ENCODE measurements at regions not wholly inside any gene's neighbourhood (a gene's known extent, or its start where the extent isn't known, plus 50 kb on each side); places are given as distances from the start of the nearest gene placed in this dataset.

DNA sequence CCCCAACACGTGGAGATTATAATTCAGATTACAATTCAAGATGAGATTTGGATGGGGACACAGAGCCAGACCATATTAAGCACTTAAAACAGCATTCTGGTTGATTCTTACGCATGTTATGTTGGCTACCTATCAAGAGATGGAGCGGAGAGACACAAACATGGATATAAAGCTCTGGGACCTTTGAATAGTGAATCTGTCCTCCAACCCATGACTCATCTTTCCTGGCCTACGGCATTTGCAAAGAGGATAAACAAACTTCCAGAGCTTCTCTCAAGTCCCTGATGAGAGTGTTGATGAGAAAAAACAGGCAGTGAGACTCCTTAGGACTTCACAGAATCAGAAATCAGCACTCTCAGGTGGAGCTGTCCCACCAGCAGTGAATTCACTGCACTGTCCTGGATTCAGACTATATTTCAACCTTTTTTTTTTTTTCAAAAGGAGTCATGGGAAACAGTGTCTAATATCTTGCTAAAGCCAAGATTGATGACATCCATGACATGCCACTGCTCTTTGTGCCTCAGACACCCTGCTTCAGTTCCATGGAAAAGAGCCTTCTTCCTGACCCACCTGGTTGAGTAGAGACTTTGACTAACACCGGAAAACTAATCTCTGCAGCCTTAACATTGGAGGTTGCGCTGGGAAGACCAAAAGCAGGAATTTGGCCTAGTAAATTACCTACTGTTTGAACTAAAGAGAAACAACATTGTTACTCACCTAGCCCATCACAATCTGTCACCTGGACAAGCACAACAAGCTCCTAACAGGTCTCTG lies 62.1 kb upstream of the NPAS2 start:
- DNase-seq (ENCODE audit: extremely low read depth in 1 of 2, low read depth in 1 of 2) = no peak

DNA sequence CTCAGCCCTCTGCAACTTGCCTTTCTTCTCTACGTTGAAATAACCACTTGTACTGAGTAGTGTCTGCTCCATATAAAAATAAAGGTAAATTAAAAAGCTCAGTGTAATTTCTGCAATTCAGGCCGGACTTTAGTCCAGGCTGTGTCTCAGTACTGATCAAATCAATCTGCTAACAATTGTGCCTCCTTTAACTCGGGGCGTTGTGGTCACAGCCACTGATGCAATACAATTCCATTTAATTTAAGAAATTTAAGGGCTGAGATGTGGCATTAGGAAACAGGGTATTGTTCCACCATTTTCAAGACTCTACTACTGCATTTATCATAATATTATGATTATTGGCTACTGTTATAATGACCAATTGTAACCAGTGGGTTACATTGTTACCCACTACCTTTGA lies 60.0 kb upstream of the NPAS2 start:
- no peak for DNase-seq (ENCODE audit: extremely low read depth in 1 of 2, low read depth in 1 of 2)

DNA sequence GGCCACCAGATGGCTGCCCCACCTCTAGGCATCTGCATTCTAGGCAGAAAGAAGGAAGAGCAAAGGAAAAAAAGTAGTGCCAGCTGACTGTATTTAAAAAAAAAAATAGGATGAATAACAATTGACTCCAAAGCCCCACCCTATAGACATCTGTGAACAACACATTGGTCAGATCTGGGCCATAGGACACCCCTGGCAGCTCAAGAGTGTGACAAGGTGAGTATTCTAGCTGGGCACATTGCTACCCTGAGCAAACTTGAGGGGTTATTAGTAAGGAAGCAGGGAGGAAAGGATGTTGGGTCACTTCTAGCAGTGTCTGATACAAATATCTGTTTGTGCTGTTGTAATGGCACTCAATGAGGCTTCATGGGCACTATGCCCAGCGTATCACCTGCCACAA lies 58.6 kb upstream of the NPAS2 start:
- no peak for DNase-seq (ENCODE audit: extremely low read depth in 1 of 2, low read depth in 1 of 2)

DNA sequence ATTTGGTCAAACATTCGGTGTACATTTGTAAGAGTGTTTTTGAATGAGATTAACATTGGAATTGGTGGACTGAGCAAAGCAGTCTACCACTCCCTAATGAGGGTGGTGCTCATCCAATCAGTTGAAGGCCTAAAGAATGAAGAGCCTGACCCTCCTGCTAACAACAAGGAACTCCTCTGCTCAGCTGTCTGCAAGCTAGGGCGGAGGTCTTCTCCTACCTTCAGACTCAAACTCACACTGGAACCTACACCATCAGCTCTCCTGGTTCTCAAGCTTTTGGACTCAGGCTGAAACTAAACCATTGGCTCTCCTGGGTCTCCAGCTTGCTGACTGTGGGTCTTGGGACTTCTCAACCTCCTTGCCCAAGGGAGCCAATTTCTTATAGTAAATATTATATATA lies 55.5 kb upstream of the NPAS2 start:
- no peak for DNase-seq (ENCODE audit: extremely low read depth in 1 of 2, low read depth in 1 of 2)

DNA sequence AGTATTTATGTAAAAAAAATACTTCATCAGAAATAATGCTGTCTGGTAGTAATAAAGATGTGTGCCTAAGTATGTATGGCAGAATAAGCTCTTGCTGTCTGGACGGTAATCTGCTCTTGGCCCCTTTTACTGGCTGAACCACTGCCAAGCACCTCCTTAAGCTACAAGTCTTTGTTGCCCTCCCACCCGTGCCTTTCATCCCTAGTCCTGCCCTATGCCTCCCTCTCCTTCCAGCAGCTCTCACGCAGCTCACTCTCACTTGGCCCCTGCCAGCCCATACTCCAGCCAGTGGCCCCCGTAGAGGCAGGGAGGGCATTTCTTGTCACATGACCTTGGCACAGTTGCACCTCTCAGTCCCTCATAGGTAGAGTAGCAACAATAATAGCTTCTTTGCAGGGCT lies 54.5 kb upstream of the NPAS2 start:
- DNase-seq (ENCODE audit: extremely low read depth in 1 of 2, low read depth in 1 of 2) = no peak

DNA sequence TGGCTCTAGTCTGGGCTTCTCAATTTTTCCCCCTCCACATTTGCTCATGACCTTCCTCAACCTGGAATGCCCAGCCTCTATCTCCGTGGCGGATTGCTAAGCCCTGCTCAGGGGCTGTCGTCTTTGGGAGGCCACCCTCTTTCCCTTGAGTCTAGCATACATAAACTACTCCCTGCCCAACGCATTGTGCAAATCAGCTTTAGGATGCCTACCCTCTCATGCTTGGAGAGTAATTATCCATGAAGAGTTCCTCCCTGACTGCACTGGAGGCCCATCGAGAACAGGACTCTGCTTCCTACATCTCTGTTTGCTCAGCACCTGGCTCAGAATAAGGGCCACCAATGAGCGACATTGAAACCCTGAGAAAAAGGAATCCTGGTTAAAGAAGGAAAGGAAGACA lies 53.7 kb upstream of the NPAS2 start:
- DNase-seq (ENCODE audit: extremely low read depth in 1 of 2, low read depth in 1 of 2) = no peak

DNA sequence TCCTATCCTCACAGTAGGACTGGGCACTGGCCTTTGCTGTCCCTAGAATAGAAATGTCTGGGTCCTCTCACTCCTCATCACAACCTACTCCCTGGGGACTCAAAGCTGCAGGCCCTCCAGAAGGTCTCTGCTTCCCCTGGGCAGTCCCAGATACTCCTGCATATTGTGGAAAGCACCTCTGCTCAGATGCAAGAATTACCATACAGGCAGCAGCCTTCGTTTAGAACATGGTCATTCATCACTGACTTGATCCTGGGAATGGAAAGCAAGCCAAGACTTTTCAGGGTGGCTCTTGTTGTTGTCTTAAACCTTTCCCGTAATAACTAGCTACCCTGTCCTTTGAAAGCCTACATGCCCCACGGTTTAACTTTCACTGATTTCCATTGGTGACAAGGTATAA lies 53.1 kb upstream of the NPAS2 start:
- DNase-seq (ENCODE audit: extremely low read depth in 1 of 2, low read depth in 1 of 2) = no peak

DNA sequence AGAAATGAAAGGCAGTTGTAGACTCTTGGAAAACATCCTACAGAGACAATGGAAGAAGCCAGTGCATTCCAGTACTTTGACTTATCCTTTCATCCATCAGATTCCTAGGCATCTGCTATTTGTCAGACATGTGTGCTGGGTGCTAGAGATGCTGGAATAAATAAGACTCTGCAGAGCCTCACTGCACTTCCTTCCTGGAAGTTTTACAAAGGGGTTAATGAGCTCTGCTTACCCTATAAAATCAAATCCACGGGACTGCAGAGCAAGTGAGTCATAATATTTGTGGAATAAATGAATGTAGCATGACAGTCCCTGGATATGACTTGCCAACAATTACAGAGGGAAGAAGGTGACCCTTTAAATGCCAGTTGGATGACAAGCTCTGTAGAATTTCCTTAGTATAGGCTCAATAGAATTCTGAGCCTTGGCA lies 52.7 kb upstream of the NPAS2 start:
- DNase-seq (ENCODE audit: extremely low read depth in 1 of 2, low read depth in 1 of 2) = no peak

DNA sequence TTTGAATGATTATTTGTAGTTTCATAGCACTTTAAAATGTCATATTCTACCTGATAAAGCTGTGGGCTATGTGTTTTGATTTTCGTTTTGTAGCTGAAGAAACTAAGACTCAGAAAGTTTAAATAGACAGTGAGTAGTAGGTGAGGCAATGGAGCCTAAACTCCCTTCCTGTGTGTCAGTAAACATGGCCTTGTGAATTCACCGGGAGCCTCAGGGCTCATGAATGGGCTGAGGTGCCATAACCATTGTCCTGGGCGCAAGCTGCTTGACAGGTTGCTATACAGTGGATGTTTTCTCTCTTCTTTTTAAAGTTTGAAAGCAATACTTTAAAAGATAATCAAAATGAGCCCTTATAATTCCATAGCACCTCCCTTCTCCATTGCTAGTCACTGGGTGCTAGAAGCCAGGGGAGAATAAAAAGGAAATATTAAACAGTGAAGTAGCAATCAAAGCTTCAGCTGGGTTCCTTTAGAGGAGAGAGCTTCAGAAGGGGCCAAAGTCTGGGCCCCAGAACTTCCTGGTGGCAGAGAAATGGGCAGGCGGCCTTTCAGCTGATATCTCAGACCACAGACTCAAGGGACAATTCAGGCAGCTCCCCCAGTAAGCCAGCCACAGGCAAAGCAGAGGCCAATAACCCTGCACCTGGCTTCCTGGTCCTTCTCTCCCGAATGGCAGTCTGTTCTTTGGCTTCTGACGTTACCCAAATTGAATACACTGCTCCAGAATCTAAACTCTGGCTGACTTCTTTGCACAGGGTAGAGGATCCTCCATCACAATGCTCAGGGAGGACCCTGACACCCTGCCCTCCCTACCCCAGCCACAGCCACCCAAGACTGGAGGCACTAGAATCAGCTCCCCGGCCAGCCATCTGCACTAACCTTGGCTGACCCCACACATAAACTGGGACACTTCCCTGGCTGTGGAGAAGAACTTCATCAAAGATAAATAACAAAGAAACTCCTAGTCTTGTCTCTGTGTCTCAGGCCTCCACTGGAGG lies 51.8 kb upstream of the NPAS2 start:
- DNase-seq (ENCODE audit: extremely low read depth in 1 of 2, low read depth in 1 of 2) = no peak
